Keratinocyte (primary cell): ENCODE measurements at regions not wholly inside any gene's neighbourhood (a gene's known extent, or its start where the extent isn't known, plus 50 kb on each side); places are given as distances from the start of the nearest gene placed in this dataset.

Source experiments
- DNase-seq: peaks from one replicate; pipeline ENCODE4 v3.0.0-alpha.2; 2011; ENCODE audit warnings: low read depth, missing footprints, low spot score
- FAIRE-seq: peaks from 2 replicates; lab custom pipeline; 2011; peaks lifted over from hg19 to GRCh38; lab: Jason Lieb, UNC
- H2AFZ ChIP-seq: 2 replicates; pipeline ENCODE4 v1.6.0; 2012; ENCODE audit warnings: low read length, control low read depth, inconsistent platforms; ENCODE audit not compliant: control insufficient read depth
- H3K27ac ChIP-seq: 2 replicates; pipeline ENCODE4 v1.5.1; 2011; ENCODE audit warnings: low read length; ENCODE audit not compliant: control insufficient read depth, insufficient read depth
- H3K27me3 ChIP-seq: 3 replicates; pipeline ENCODE4 v1.6.0; 2011; ENCODE audit warnings: low read length; ENCODE audit not compliant: control insufficient read depth, insufficient read depth; ENCODE audit errors: extremely low read depth
- H3K36me3 ChIP-seq, 2 experiments: 2 replicates in 1 of 2; 3 replicates in 1 of 2; pipeline ENCODE4 v1.5.1; 2011; ENCODE audit warnings: low read length in 2 of 2, mild to moderate bottlenecking in 1 of 2; ENCODE audit not compliant: control insufficient read depth in 2 of 2, insufficient read depth in 2 of 2; ENCODE audit errors: extremely low read depth in 1 of 2
- H3K4me1 ChIP-seq: 3 replicates; pipeline ENCODE4 v1.5.1; 2011; ENCODE audit warnings: low read length; ENCODE audit not compliant: control insufficient read depth, insufficient read depth; ENCODE audit errors: extremely low read depth
- H3K4me2 ChIP-seq: 3 replicates; pipeline ENCODE4 v1.6.0; 2011; ENCODE audit warnings: low read depth, low read length; ENCODE audit not compliant: control insufficient read depth, insufficient read depth; ENCODE audit errors: extremely low read depth
- H3K4me3 ChIP-seq, 3 experiments: fragments of 200-600 bp in 1 of 3; sonication (generic) in 1 of 3; 2 replicates in 2 of 3; 3 replicates in 1 of 3; pipeline ENCODE4 v1.5.1; 2011 to 2016; ENCODE audit warnings: low read length in 3 of 3, mild to moderate bottlenecking in 3 of 3, control low read depth in 2 of 3, inconsistent platforms in 1 of 3, low read depth in 1 of 3, mixed read lengths in 1 of 3, mixed run types in 1 of 3, moderate library complexity in 1 of 3; ENCODE audit not compliant: control insufficient read depth in 2 of 3, insufficient read depth in 2 of 3; ENCODE audit errors: extremely low read depth in 1 of 3
- H3K79me2 ChIP-seq: 2 replicates; pipeline ENCODE4 v1.6.0; 2012; ENCODE audit warnings: low read length; ENCODE audit not compliant: control insufficient read depth, insufficient read depth
- H3K9ac ChIP-seq: 3 replicates; pipeline ENCODE4 v1.6.0; 2011; ENCODE audit warnings: low read length; ENCODE audit not compliant: control insufficient read depth, insufficient read depth; ENCODE audit errors: extremely low read depth
- H3K9me1 ChIP-seq: 3 replicates; pipeline ENCODE4 v1.6.0; 2011; ENCODE audit warnings: low read length; ENCODE audit not compliant: control insufficient read depth, insufficient read depth; ENCODE audit errors: extremely low read depth
- H3K9me3 ChIP-seq: 2 replicates; pipeline ENCODE4 v1.5.1; 2012; ENCODE audit warnings: low read depth, low read length; ENCODE audit not compliant: control insufficient read depth
- H4K20me1 ChIP-seq: 3 replicates; pipeline ENCODE4 v1.6.0; 2011; ENCODE audit warnings: low read length; ENCODE audit not compliant: control insufficient read depth, insufficient read depth; ENCODE audit errors: extremely low read depth
- CTCF ChIP-seq, 3 experiments: IDR thresholded peaks in 1 of 3; conservative IDR thresholded peaks in 1 of 3; optimal IDR thresholded peaks in 1 of 3; 2 replicates in 2 of 3; 3 replicates in 1 of 3; pipeline versions ENCODE3 to v1.5.1; 2011; ENCODE audit warnings: low read length in 3 of 3, mild to moderate bottlenecking in 3 of 3, moderate library complexity in 2 of 3, control low read depth in 1 of 3, inconsistent platforms in 1 of 3; ENCODE audit not compliant: insufficient read depth in 2 of 3; ENCODE audit errors: extremely low read depth in 1 of 3
- EZH2 ChIP-seq: IDR thresholded peaks from one replicate; pipeline ENCODE4 v1.6.1; 2012; ENCODE audit warnings: inconsistent platforms, mild to moderate bottlenecking, low read length, moderate library complexity
- dilution Hi-C: fragments of 300-500 bp; cut with MboI; formaldehyde crosslinking; loops from one replicate; pipeline ENCODE4 v1.7.0; 2020; ENCODE audit warnings: low sequenced_read_pairs; ENCODE audit not compliant: extremely low pct_ligation_motif_present

- TF ChIP-seq CTCF (optimal IDR thresholded peaks at IDR 0.05 in 1 of 3, IDR thresholded peaks at IDR 0.05 in 1 of 3, conservative IDR thresholded peaks at IDR 0.05 in 1 of 3; ENCODE audit: extremely low read depth in 1 of 3, insufficient read depth in 2 of 3, low read length in 3 of 3) = no peak
- no peak for TF ChIP-seq EZH2
- Histone ChIP-seq H3K79me2 (no peaks in the 10 kb centered on the region), H3K9me1 (no peaks in the 10 kb centered on the region), H4K20me1 (no peaks in the 10 kb centered on the region), H3K4me3 (no peak overlapping the region), H3K4me1 (no peaks in the 10 kb centered on the region), H2AFZ (no peak overlapping the region), H3K9me3 (no peaks in the 10 kb centered on the region), H3K27ac (no peak overlapping the region), H3K4me2 (no peak overlapping the region), H3K9ac (no peak overlapping the region), H3K27me3 (no peaks in the 10 kb centered on the region), H3K36me3 (no peaks in the 10 kb centered on the region)
- FAIRE-seq (no peak), DNase-seq (no peak)
- dilution Hi-C loops = no loop called here
These were observed 386.0 kb upstream of the ATP5MC3 start for GRCh38 chr2:175567435-175568061.

GRCh38 chr2:175560521-175561169 lies 379.1 kb upstream of the ATP5MC3 start:
- Histone ChIP-seq H3K4me2 (no peak overlapping the region), H2AFZ (no peak overlapping the region), H3K36me3 (no peaks in the 10 kb centered on the region), H3K9ac (no peak overlapping the region), H3K27me3 (no peaks in the 10 kb centered on the region), H3K9me1 (no peaks in the 10 kb centered on the region), H3K79me2 (no peaks in the 10 kb centered on the region), H3K4me1 (no peaks in the 10 kb centered on the region), H3K9me3 (no peaks in the 10 kb centered on the region), H4K20me1 (no peaks in the 10 kb centered on the region), H3K4me3 (no peak overlapping the region), H3K27ac (no peak overlapping the region)
- DNase-seq (no peak), FAIRE-seq (no peak)
- dilution Hi-C loops = no loop called here
- TF ChIP-seq CTCF (optimal IDR thresholded peaks at IDR 0.05 in 1 of 3, IDR thresholded peaks at IDR 0.05 in 1 of 3, conservative IDR thresholded peaks at IDR 0.05 in 1 of 3; ENCODE audit: extremely low read depth in 1 of 3, insufficient read depth in 2 of 3, low read length in 3 of 3) (no peak), EZH2 (no peak)
